Nephron (organoid): ENCODE measurements at regions not wholly inside any gene's neighbourhood (a gene's known extent, or its start where the extent isn't known, plus 50 kb on each side); places are given as distances from the start of the nearest gene placed in this dataset.
"Not testable (repeated sequence)": the region's sequence is repeated elsewhere in the genome, so short reads cannot be mapped to it uniquely, and the experiment has no call there.

Experiments
- H3K27ac Mint-ChIP-seq, 3 experiments: 2 replicates each; pipeline ENCODE4 v1.8.0; 2020; ENCODE audit warnings: mixed read lengths in 3 of 3, mild to moderate bottlenecking in 2 of 3, moderate library complexity in 1 of 3
- H3K27me3 Mint-ChIP-seq: 2 replicates; pipeline ENCODE4 v1.8.0; 2021; ENCODE audit warnings: low read depth, mild to moderate bottlenecking, moderate library complexity, mixed read lengths
- H3K36me3 Mint-ChIP-seq: 2 replicates; pipeline ENCODE4 v1.8.0; 2020; ENCODE audit warnings: low read depth, mixed read lengths
- H3K4me1 Mint-ChIP-seq: 2 replicates; pipeline ENCODE4 v1.8.0; 2020; ENCODE audit warnings: mixed read lengths
- H3K4me3 Mint-ChIP-seq, 3 experiments: 2 replicates each; pipeline ENCODE4 v1.8.0; 2020; ENCODE audit warnings: mild to moderate bottlenecking in 3 of 3, mixed read lengths in 3 of 3, moderate library complexity in 2 of 3
- H3K9me3 Mint-ChIP-seq: 2 replicates; pipeline ENCODE4 v1.8.0; 2020; ENCODE audit warnings: mixed read lengths
- TF ChIP-seq, protein P1 (sequence below), 3 experiments: fragments of 200-600 bp; sonication (generic); IDR thresholded peaks; one replicate each; pipeline ENCODE4 v1.5.0; 2021; ENCODE audit warnings: antibody characterized with exemption in 3 of 3; ENCODE audit not compliant: unreplicated experiment in 3 of 3

DNA sequence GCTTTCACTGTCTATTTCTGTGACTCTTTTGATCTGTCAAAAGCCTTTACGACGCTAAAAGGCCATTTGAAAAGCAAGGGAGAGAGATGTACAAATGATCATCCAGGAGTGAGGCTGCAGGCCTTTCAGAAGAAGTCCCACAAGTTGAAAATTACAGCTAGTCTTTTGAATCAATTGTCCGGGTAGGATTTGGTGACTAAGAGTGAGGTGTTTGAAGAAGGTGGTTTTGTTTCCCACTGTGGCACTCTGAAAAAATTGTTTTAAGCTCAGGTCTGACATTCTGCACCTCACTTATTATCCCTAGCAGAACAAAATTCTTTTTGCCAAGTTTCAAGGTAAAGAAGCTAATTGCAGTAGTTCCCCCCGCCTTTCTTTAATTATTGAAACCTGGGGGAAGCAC, 50.8 kb upstream of the TMEM108 start:
- H3K9me3 Mint-ChIP-seq: no peaks in the 10 kb centered on the region
- H3K36me3 Mint-ChIP-seq: no peaks in the 10 kb centered on the region
- H3K27me3 Mint-ChIP-seq: no peaks in the 10 kb centered on the region
- no peaks in the 10 kb centered on the region for H3K4me1 Mint-ChIP-seq
- TF ChIP-seq, protein P1, sequence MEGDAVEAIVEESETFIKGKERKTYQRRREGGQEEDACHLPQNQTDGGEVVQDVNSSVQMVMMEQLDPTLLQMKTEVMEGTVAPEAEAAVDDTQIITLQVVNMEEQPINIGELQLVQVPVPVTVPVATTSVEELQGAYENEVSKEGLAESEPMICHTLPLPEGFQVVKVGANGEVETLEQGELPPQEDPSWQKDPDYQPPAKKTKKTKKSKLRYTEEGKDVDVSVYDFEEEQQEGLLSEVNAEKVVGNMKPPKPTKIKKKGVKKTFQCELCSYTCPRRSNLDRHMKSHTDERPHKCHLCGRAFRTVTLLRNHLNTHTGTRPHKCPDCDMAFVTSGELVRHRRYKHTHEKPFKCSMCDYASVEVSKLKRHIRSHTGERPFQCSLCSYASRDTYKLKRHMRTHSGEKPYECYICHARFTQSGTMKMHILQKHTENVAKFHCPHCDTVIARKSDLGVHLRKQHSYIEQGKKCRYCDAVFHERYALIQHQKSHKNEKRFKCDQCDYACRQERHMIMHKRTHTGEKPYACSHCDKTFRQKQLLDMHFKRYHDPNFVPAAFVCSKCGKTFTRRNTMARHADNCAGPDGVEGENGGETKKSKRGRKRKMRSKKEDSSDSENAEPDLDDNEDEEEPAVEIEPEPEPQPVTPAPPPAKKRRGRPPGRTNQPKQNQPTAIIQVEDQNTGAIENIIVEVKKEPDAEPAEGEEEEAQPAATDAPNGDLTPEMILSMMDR (IDR thresholded peaks at IDR 0.05; ENCODE audit: unreplicated experiment in 3 of 3): no peak
- H3K4me3 Mint-ChIP-seq: no peak overlapping the region
- no peak overlapping the region for H3K27ac Mint-ChIP-seq

DNA sequence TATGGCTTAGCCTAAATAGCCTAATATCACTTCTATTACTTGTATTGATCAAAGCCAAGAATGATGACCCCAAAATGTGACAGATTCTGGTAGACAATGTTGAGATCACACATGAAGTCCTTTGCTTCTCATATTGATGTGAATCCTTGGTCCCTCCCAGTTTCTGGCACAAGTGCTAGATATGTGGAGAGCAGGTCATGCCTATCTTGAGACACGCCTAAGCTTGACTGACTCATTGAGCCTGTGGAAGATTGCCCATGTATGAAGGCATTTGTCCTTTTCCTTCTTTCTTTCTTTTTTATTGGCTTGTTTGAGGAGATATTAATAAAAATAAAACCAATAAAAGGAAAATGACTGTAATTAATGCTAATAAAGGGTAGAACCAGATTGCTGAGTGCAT, 54.0 kb upstream of the TMEM108 start:
- Mint-ChIP-seq H3K27ac (no peak overlapping the region), H3K9me3 (no peaks in the 10 kb centered on the region), H3K27me3 (no peaks in the 10 kb centered on the region), H3K4me3 (no peak overlapping the region), H3K4me1 (no peaks in the 10 kb centered on the region), H3K36me3 (no peaks in the 10 kb centered on the region)
- TF ChIP-seq, protein P1 (IDR thresholded peaks at IDR 0.05; ENCODE audit: unreplicated experiment in 3 of 3): no peak

DNA sequence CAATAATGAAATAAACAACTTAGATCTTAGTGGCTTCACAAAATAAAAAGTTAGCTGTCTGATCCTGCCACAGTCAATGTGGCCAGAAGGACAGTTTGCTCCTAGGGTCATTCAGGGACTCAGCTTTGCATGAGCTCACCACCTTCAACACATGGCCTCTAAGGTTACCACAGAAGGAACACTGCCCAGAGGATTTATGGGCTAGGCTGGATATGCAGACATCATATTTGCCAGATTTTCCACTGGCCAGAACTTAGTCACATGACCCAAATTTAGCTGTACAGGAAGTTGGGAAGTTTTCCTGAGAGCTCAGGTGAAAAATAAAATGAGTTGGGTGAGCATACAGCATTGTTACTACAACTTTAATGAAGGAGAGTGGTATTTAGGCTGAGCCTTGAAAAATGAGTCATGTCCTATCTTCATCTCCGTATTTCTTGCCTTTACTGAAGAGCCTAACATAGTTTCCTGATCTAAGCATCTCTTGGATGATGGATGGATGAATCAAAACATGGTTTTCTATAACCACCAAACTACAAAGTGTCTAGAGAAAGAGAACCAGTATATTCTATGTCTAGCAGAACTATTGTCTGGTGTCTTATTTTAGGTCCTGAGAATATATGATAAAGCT, 54.9 kb upstream of the TMEM108 start:
- TF ChIP-seq, protein P1 (IDR thresholded peaks at IDR 0.05; ENCODE audit: unreplicated experiment in 3 of 3): no peak
- Mint-ChIP-seq H3K27me3 (no peaks in the 10 kb centered on the region), H3K27ac (no peak overlapping the region), H3K36me3 (no peaks in the 10 kb centered on the region), H3K4me3 (no peak overlapping the region), H3K9me3 (no peaks in the 10 kb centered on the region), H3K4me1 (no peaks in the 10 kb centered on the region)

GRCh38 chr3:132981719-132982118, 56.5 kb upstream of the TMEM108 start:
- TF ChIP-seq, protein P1 (IDR thresholded peaks at IDR 0.05; ENCODE audit: unreplicated experiment in 3 of 3): no peak
- H3K27me3 Mint-ChIP-seq: no peaks in the 10 kb centered on the region
- no peaks in the 10 kb centered on the region for H3K4me1 Mint-ChIP-seq
- no peak overlapping the region for H3K4me3 Mint-ChIP-seq
- H3K36me3 Mint-ChIP-seq: no peaks in the 10 kb centered on the region
- no peaks in the 10 kb centered on the region for H3K9me3 Mint-ChIP-seq
- H3K27ac Mint-ChIP-seq: no peak overlapping the region

DNA sequence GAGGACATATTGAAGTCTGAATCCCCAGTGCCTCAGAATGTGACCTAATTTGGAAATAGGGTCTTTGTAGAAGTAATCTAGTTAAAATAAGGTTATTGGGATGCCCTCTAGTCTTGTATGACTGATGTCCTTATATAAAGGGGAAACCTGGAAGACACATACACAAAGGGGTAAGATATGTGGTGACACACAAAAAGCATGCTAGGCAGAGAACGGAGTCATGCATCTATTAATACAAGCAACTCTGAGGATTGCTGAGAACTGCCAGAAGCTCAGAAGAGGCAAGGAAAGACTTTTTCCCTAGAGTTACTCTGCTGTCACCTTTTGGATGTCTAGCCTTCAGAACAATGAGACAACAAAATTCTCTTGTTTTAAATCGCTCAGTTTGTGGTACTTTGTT, 58.1 kb upstream of the TMEM108 start:
- Mint-ChIP-seq H3K4me1 (no peaks in the 10 kb centered on the region), H3K27ac (no peak overlapping the region)

GRCh38 chr3:132979606-132980005, 58.6 kb upstream of the TMEM108 start:
- Mint-ChIP-seq H3K27me3 (no peaks in the 10 kb centered on the region), H3K4me1 (no peaks in the 10 kb centered on the region), H3K36me3 (no peaks in the 10 kb centered on the region), H3K27ac (no peak overlapping the region), H3K4me3 (no peak overlapping the region), H3K9me3 (no peaks in the 10 kb centered on the region)
- TF ChIP-seq, protein P1 (IDR thresholded peaks at IDR 0.05; ENCODE audit: unreplicated experiment in 3 of 3): no peak

More for the DNA sequence above, 58.1 kb upstream of the TMEM108 start:
- H3K9me3 Mint-ChIP-seq: no peaks in the 10 kb centered on the region
- H3K27me3 Mint-ChIP-seq: no peaks in the 10 kb centered on the region
- H3K4me3 Mint-ChIP-seq: no peak overlapping the region
- TF ChIP-seq, protein P1 (IDR thresholded peaks at IDR 0.05; ENCODE audit: unreplicated experiment in 3 of 3): no peak
- no peaks in the 10 kb centered on the region for H3K36me3 Mint-ChIP-seq

GRCh38 chr3:132978946-132979345, 59.2 kb upstream of the TMEM108 start:
- not testable (repeated sequence) for H3K27me3 Mint-ChIP-seq, H3K4me1 Mint-ChIP-seq, H3K4me3 Mint-ChIP-seq, H3K9me3 Mint-ChIP-seq, H3K27ac Mint-ChIP-seq, H3K36me3 Mint-ChIP-seq
